ENCODE measurements at regions not wholly inside any gene's neighbourhood (a gene's known extent, or its start where the extent isn't known, plus 50 kb on each side); places are given as distances from the start of the nearest gene placed in this dataset.

DNA sequence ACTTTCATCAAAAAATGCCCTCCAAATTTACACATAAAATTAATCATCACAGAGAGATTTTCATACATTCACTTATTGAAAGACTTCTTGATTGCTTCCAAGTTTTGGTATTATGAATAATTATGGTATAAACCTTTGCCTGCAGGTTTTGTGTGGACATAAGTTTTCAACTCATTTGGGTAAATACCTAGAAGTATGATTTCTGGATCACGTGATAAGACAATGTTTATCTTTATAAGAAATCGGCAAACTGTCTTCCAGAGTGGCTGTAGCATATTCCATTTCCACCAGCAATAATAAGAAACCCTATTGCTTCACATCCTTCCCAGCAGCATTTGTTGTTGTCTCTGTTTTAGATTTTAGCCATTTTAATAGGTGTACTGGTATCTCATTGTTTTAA, 1507.0 kb upstream of the IGFBP7 start:
- TF ChIP-seq, protein P1, sequence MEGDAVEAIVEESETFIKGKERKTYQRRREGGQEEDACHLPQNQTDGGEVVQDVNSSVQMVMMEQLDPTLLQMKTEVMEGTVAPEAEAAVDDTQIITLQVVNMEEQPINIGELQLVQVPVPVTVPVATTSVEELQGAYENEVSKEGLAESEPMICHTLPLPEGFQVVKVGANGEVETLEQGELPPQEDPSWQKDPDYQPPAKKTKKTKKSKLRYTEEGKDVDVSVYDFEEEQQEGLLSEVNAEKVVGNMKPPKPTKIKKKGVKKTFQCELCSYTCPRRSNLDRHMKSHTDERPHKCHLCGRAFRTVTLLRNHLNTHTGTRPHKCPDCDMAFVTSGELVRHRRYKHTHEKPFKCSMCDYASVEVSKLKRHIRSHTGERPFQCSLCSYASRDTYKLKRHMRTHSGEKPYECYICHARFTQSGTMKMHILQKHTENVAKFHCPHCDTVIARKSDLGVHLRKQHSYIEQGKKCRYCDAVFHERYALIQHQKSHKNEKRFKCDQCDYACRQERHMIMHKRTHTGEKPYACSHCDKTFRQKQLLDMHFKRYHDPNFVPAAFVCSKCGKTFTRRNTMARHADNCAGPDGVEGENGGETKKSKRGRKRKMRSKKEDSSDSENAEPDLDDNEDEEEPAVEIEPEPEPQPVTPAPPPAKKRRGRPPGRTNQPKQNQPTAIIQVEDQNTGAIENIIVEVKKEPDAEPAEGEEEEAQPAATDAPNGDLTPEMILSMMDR (IDR thresholded peaks at IDR 0.05), result no peak
- TF ChIP-seq POLR2A (IDR thresholded peaks at IDR 0.05), result no peak
